ENCODE measurements at regions not wholly inside any gene's neighbourhood (a gene's known extent, or its start where the extent isn't known, plus 50 kb on each side); places are given as distances from the start of the nearest gene placed in this dataset.

GRCh38 chr3:110670407-110670806, 401.2 kb upstream of the NECTIN3 start:
- Mint-ChIP-seq H3K4me1 (no peaks in the 10 kb centered on the region), H3K9me3 (peaks cover 83% of the 10 kb centered on the region), H3K36me3 (peaks cover 76% of the 10 kb centered on the region), H3K27ac (no peak overlapping the region), H3K4me3 (no peak overlapping the region), H3K27me3 (ENCODE audit: low read depth) (peaks cover 3% of the 10 kb centered on the region; the same call in 1 of the 2 replicates)
- ChIA-PET CTCF (no interaction called here), POLR2A (no interaction called here)
- ATAC-seq (no peak), DNase-seq (ENCODE audit: low spot score) (no peak)
- TF ChIP-seq ZNF281 (CRISPR knock-in tag; IDR thresholded peaks at IDR 0.05): no peak
- TF ChIP-seq MAX (CRISPR knock-in tag; IDR thresholded peaks at IDR 0.05): no peak
- TF ChIP-seq TP53 (CRISPR knock-in tag; IDR thresholded peaks at IDR 0.05): no peak

GRCh38 chr3:110677506-110677905, 394.1 kb upstream of the NECTIN3 start:
- ATAC-seq: no peak
- POLR2A ChIA-PET: no interaction called here
- Mint-ChIP-seq H3K27me3 (ENCODE audit: low read depth) (no peaks in the 10 kb centered on the region; the same call in 1 of the 2 replicates), H3K4me1 (peaks cover 23% of the 10 kb centered on the region), H3K4me3 (no peak overlapping the region), H3K27ac (no peak overlapping the region), H3K36me3 (peaks cover 37% of the 10 kb centered on the region), H3K9me3 (peaks cover 53% of the 10 kb centered on the region)
- TF ChIP-seq PRDM15 (CRISPR knock-in tag; IDR thresholded peaks at IDR 0.05) (no peak), ATF3 (CRISPR knock-in tag; conservative IDR thresholded peaks at IDR 0.05) (no peak), TEAD1 (CRISPR knock-in tag; IDR thresholded peaks at IDR 0.05) (no peak), ZNF425 (CRISPR knock-in tag; conservative IDR thresholded peaks at IDR 0.05) (no peak), GABPB1 (CRISPR knock-in tag; IDR thresholded peaks at IDR 0.05) (no peak), MAX (CRISPR knock-in tag; IDR thresholded peaks at IDR 0.05) (no peak), ATF2 (CRISPR knock-in tag; IDR thresholded peaks at IDR 0.05; ENCODE audit: borderline replicate concordance, low read depth) (no peak), STAT6 (CRISPR knock-in tag; conservative IDR thresholded peaks at IDR 0.05; ENCODE audit: low read depth) (no peak)
- DNase-seq (ENCODE audit: low spot score): no peak
- CTCF ChIA-PET: no interaction called here

All from WTC11 (cell line).